GM23248 (cell line): ENCODE measurements at regions not wholly inside any gene's neighbourhood (a gene's known extent, or its start where the extent isn't known, plus 50 kb on each side); places are given as distances from the start of the nearest gene placed in this dataset.

Experiments used
- DNase-seq: peaks from one replicate; pipeline ENCODE4 v3.0.0-alpha.2; 2015
- H2AFZ ChIP-seq: fragments of 200-600 bp; sonication (generic); 2 replicates; pipeline ENCODE4 v1.6.1; 2016; ENCODE audit warnings: antibody characterized with exemption
- H3F3A ChIP-seq: fragments of 200-600 bp; sonication (generic); 2 replicates; pipeline ENCODE4 v1.6.1; 2016; ENCODE audit warnings: mild to moderate bottlenecking, antibody characterized with exemption, mixed run types; ENCODE audit not compliant: insufficient read depth
- H3K27ac ChIP-seq: fragments of 200-600 bp; sonication (generic); 2 replicates; pipeline ENCODE4 v1.5.1; 2016; ENCODE audit warnings: mild to moderate bottlenecking
- H3K27me3 ChIP-seq: fragments of 200-600 bp; sonication (generic); replicated peaks from 2 replicates; pipeline ENCODE4 v1.6.1; 2016; ENCODE audit warnings: mild to moderate bottlenecking; ENCODE audit not compliant: insufficient read depth
- H3K36me3 ChIP-seq: fragments of 200-600 bp; sonication (generic); 2 replicates; pipeline ENCODE4 v1.6.1; 2016; ENCODE audit warnings: low read depth, mild to moderate bottlenecking
- H3K4me1 ChIP-seq: fragments of 200-600 bp; sonication (generic); 2 replicates; pipeline ENCODE4 v1.6.1; 2016; ENCODE audit warnings: mild to moderate bottlenecking; ENCODE audit not compliant: insufficient read depth
- H3K4me2 ChIP-seq: fragments of 200-600 bp; sonication (generic); one replicate; pipeline ENCODE4 v1.6.1; 2016; ENCODE audit warnings: mild to moderate bottlenecking; ENCODE audit not compliant: unreplicated experiment
- H3K4me3 ChIP-seq: fragments of 200-600 bp; sonication (generic); 2 replicates; pipeline ENCODE4 v1.5.1; 2016; ENCODE audit warnings: mild to moderate bottlenecking
- H3K79me2 ChIP-seq: fragments of 200-600 bp; sonication (generic); 2 replicates; pipeline ENCODE4 v1.6.1; 2016; ENCODE audit warnings: mild to moderate bottlenecking; ENCODE audit not compliant: insufficient read depth
- H3K9ac ChIP-seq: fragments of 200-600 bp; sonication (generic); 2 replicates; pipeline ENCODE4 v1.6.1; 2016; ENCODE audit warnings: mild to moderate bottlenecking
- H3K9me2 ChIP-seq: fragments of 200-600 bp; sonication (generic); 2 replicates; pipeline ENCODE4 v1.6.1; 2016; ENCODE audit warnings: mixed run types, mild to moderate bottlenecking, moderate library complexity; ENCODE audit not compliant: insufficient read depth
- H3K9me3 ChIP-seq: fragments of 200-600 bp; sonication (generic); one replicate; pipeline ENCODE4 v1.6.1; 2017; ENCODE audit warnings: low read depth
- H4K20me1 ChIP-seq: fragments of 200-600 bp; sonication (generic); 2 replicates; pipeline ENCODE4 v1.6.0; 2016; ENCODE audit not compliant: insufficient read depth
- EZH2 ChIP-seq: fragments of 200-600 bp; sonication (generic); IDR thresholded peaks from 2 replicates; pipeline ENCODE4 v1.6.1; 2018; ENCODE audit warnings: antibody characterized with exemption, mild to moderate bottlenecking; ENCODE audit not compliant: insufficient read depth, poor library complexity, severe bottlenecking
- EZH2phosphoT487 ChIP-seq: fragments of 200-600 bp; sonication (generic); IDR thresholded peaks from 2 replicates; pipeline ENCODE4 v1.6.1; 2018; ENCODE audit warnings: antibody characterized with exemption, moderate library complexity, mild to moderate bottlenecking, low read depth; ENCODE audit not compliant: insufficient read depth
- WGBS, 2 experiments: methylation state at CpG; one replicate each; pipeline ENCODE4 v1.1.6; 2015 to 2017; ENCODE audit warnings: low lambda C conversion rate in 2 of 2, low coverage in 1 of 2; ENCODE audit errors: missing lambda C conversion rate in 2 of 2; 5-methylcytosine and 5-hydroxymethylcytosine counted together
- in situ Hi-C: fragments of 300-500 bp; cut with MboI; formaldehyde crosslinking; loops from 2 replicates; pipeline ENCODE4 v1.15.0; 2020

DNA sequence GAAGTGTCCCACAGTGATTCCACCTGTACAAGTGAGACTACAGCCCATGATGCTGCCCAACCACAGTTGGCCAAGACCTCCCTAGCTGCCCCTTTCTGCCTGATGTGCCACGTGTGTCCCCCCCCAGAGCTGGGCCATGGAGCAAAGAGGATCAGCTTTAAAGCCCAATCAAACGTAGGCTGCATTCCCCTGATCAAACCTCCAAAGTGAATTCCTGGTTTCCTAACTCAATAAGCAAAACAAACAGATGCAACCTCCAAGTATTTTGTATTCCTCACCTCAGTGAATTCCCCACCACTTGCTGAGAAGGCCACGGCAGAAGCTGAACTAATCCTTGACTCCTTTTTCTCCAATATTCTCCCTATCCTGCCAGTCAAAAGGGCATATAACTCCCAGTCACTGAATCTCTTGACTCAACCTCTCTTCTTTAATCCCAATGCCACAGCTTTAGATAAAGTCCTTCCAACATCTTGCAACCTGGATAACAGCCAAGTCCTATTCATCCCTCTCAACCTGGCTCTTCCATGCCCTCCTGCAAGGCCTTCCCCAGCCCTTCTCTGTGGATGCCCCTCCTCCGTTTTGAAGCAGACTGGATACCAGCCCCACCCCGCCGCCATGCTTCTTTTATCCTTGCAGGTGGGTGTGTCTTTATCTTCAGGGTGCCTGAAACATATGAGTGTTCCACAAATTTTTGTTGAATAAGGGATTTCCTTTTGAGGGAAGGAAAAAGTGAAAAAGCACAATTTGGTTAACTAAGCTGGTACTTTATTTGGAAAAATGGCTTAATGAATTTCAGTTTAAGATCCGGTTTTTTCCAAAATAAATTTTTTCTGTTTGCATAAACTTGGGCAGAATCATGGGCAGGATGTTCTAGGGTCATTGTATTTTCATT is 285.2 kb upstream of the MKLN1 start:
- Histone ChIP-seq H3K9me2 (no peaks in the 10 kb centered on the region), H3K9me3 (no peaks in the 10 kb centered on the region), H2AFZ (no peak overlapping the region), H3K4me1 (peaks cover 24% of the 10 kb centered on the region), H3K79me2 (peaks cover 100% of the 10 kb centered on the region), H3K36me3 (peaks cover 10% of the 10 kb centered on the region), H3K4me2 (no peak overlapping the region), H4K20me1 (no peaks in the 10 kb centered on the region), H3K4me3 (no peak overlapping the region), H3K27ac (no peak overlapping the region), H3F3A (peaks cover 59% of the 10 kb centered on the region), H3K27me3 (no peaks in the 10 kb centered on the region), H3K9ac (no peak overlapping the region)
- DNase-seq: peak; percentile 35
- in situ Hi-C loops: no loop called here
- no peak for TF ChIP-seq EZH2
- TF ChIP-seq EZH2phosphoT487: no peak
- 55 to 57% methylated on average over 7 of the region's 7 CpGs for WGBS, 2 experiments

DNA sequence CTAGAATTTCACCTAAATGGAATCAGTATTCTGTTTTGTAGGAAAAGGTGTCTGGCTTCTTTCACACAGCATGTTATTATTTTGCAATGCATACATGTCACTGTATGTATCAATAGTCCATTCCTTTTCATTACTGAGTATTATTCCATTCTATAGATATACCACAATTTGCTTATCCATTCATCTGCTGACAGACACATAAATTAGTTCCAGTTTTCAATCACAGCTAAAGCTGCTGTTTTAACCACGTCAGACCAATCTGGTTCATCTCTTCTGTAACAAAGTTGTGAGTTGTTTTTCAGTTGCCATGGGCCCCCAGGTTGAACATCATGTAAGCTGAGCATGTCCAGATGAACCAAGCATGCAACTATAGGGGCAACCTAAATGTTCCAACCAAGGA is 282.1 kb upstream of the MKLN1 start:
- Histone ChIP-seq H3K9me3 (no peaks in the 10 kb centered on the region), H3K9ac (no peak overlapping the region), H3K79me2 (peaks cover 100% of the 10 kb centered on the region), H3K4me2 (no peak overlapping the region), H4K20me1 (no peaks in the 10 kb centered on the region), H3K9me2 (no peaks in the 10 kb centered on the region), H3K27ac (no peak overlapping the region), H3K27me3 (no peaks in the 10 kb centered on the region), H2AFZ (no peak overlapping the region), H3K4me3 (no peak overlapping the region), H3K4me1 (peaks cover 9% of the 10 kb centered on the region), H3F3A (peaks cover 34% of the 10 kb centered on the region), H3K36me3 (peaks cover 14% of the 10 kb centered on the region)
- in situ Hi-C loops: no loop called here
- 95 to 98% methylated on average over 1 of the region's 1 CpG for WGBS, 2 experiments
- TF ChIP-seq EZH2phosphoT487: no peak
- no peak for TF ChIP-seq EZH2
- DNase-seq: no peak

DNA sequence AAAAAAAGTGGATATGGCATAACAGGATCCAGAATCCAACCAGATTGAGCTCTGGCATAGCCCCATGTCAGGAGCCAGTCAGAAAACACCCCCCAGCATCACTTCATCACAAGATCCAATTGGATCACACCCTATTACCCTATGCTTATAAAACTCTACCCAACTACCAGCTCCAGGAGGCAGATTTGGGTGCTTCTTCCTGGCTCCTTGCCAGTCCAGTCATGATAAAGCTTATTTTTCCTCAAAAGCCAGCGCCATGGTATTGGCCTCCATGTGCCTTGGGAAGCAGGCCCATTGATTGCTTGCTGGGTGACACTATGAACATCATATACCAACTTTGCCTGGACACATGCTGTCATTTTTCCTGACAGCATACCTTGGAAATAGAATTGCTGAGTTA is 281.4 kb upstream of the MKLN1 start:
- H3K9me2 ChIP-seq: no peaks in the 10 kb centered on the region
- H4K20me1 ChIP-seq: no peaks in the 10 kb centered on the region
- H3F3A ChIP-seq: peaks cover 27% of the 10 kb centered on the region
- H3K4me2 ChIP-seq: no peak overlapping the region
- DNase-seq: peak; percentile 27
- no peak overlapping the region for H2AFZ ChIP-seq
- in situ Hi-C loops: no loop called here
- peaks cover 100% of the 10 kb centered on the region for H3K79me2 ChIP-seq
- H3K9me3 ChIP-seq: no peaks in the 10 kb centered on the region
- no peaks in the 10 kb centered on the region for H3K27me3 ChIP-seq
- H3K9ac ChIP-seq: no peak overlapping the region
- 100% methylated on average over 1 of the region's 1 CpG for WGBS, 2 experiments
- H3K4me1 ChIP-seq: peaks cover 9% of the 10 kb centered on the region
- no peak overlapping the region for H3K27ac ChIP-seq
- peaks cover 18% of the 10 kb centered on the region for H3K36me3 ChIP-seq
- no peak for TF ChIP-seq EZH2
- no peak for TF ChIP-seq EZH2phosphoT487
- H3K4me3 ChIP-seq: no peak overlapping the region

DNA sequence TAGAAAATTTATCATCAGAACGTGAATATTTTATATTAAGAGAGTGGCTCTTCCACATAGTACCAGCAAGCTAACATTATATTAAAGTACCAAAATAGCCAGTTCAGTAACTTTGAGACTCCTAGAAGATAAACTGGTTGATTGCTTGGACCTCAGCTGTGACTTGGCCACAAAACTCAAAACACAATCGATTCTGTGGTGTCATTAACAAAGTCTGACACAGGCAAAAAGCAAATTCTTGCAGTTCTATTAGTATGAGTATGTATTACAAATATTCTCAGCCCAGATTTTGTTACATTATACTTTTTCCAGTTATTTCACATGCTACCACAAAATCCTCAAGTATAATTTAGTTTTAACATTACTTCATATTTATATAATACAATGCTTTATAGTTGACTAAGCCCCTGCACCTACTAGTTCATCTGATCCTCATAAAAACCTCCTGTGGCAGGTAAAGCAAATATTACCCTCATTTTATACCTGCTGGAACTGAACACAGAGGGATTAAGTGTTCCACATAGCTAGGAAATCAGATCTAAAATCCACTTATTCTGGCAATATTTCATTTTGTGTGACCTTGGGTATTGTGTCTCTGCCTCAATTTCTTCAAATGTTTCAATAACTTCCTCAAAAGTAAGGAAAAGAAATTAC is 279.9 kb upstream of the MKLN1 start:
- H3K4me1 ChIP-seq: peaks cover 9% of the 10 kb centered on the region
- peaks cover 14% of the 10 kb centered on the region for H3F3A ChIP-seq
- no peaks in the 10 kb centered on the region for H3K9me2 ChIP-seq
- H3K4me2 ChIP-seq: no peak overlapping the region
- H3K27me3 ChIP-seq: no peaks in the 10 kb centered on the region
- no peak overlapping the region for H3K4me3 ChIP-seq
- peaks cover 100% of the 10 kb centered on the region for H3K79me2 ChIP-seq
- no peak overlapping the region for H3K27ac ChIP-seq
- no peaks in the 10 kb centered on the region for H3K9me3 ChIP-seq
- H3K9ac ChIP-seq: no peak overlapping the region
- WGBS, 2 experiments: 75 to 80% methylated on average over 2 of the region's 2 CpGs
- TF ChIP-seq EZH2phosphoT487: no peak
- TF ChIP-seq EZH2: no peak
- no peaks in the 10 kb centered on the region for H4K20me1 ChIP-seq
- in situ Hi-C loops: no loop called here
- DNase-seq: no peak
- H3K36me3 ChIP-seq: peaks cover 18% of the 10 kb centered on the region
- no peak overlapping the region for H2AFZ ChIP-seq
